Spinal cord (tissue), 1 donor: ENCODE measurements at regions not wholly inside any gene's neighbourhood (a gene's known extent, or its start where the extent isn't known, plus 50 kb on each side); places are given as distances from the start of the nearest gene placed in this dataset. TPM values are rescaled to one million over a fixed set of nuclear protein-coding genes. Genes with fewer than 3 reads are reported as not detected.

Source experiments
- small RNA-seq: library from RNA; depleted of rRNA; stranded (forward); fragments of <200 nt; gene quantifications from one replicate; pipeline ENCODE3, GENCODE V24; 2014; ENCODE audit warnings: low replicate concordance

Small RNA genes lying in the stretch of these regions (small RNA-seq; reads per million reads assigned to genes)
- gene RPS27P20: not detected
